ENCODE measurements at regions not wholly inside any gene's neighbourhood (a gene's known extent, or its start where the extent isn't known, plus 50 kb on each side); places are given as distances from the start of the nearest gene placed in this dataset.

DNA sequence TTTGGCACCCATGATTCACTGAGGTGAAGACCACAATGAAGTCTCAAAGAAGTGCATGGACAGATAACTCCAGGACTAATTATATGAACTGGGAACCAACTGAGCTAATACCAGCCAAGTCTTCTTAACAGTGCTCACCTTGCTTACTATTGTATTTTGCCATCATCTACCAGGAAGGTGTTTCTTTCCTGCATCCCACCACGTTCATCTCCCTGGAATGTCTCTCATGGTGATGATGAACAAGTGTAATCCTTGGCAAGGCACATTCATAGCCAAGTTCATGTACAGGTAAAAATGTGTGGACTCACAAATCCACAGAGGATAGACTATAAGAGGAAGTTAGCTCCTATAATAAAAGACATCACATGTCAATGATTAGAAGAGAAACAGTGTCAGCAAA, 489.1 kb downstream of the SMARCA1 start:
- no peak overlapping the region for H3K4me3 ChIP-seq (ENCODE audit: low read depth, low read length)
- DNase-seq (ENCODE audit: low read depth) = no peak
- TF ChIP-seq, protein P1, sequence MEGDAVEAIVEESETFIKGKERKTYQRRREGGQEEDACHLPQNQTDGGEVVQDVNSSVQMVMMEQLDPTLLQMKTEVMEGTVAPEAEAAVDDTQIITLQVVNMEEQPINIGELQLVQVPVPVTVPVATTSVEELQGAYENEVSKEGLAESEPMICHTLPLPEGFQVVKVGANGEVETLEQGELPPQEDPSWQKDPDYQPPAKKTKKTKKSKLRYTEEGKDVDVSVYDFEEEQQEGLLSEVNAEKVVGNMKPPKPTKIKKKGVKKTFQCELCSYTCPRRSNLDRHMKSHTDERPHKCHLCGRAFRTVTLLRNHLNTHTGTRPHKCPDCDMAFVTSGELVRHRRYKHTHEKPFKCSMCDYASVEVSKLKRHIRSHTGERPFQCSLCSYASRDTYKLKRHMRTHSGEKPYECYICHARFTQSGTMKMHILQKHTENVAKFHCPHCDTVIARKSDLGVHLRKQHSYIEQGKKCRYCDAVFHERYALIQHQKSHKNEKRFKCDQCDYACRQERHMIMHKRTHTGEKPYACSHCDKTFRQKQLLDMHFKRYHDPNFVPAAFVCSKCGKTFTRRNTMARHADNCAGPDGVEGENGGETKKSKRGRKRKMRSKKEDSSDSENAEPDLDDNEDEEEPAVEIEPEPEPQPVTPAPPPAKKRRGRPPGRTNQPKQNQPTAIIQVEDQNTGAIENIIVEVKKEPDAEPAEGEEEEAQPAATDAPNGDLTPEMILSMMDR (conservative IDR thresholded peaks at IDR 0.05; ENCODE audit: low read depth, low read length) = no peak

DNA sequence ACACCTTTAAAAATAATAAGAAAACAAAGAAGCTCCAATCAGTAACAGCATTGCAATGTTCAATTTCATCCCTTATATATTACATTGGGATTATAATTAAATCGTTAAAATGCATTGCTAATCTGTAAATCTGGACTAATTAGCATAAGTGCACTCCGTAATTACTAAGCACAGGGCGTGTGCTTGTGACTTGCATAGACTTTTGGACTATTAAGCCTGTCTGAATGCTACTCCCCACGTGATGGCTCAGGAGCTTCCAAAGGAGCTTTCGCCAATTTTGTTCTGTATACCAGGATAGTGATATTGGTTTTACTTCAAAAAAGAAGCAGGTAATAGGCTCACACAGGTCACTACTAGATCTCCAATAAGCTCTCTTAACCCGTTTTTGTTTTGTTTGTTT, 497.1 kb downstream of the SMARCA1 start:
- DNase-seq (ENCODE audit: low read depth) = no peak
- TF ChIP-seq, protein P1 (conservative IDR thresholded peaks at IDR 0.05; ENCODE audit: low read depth, low read length) = no peak
- H3K4me3 ChIP-seq (ENCODE audit: low read depth, low read length) = no peak overlapping the region

DNA sequence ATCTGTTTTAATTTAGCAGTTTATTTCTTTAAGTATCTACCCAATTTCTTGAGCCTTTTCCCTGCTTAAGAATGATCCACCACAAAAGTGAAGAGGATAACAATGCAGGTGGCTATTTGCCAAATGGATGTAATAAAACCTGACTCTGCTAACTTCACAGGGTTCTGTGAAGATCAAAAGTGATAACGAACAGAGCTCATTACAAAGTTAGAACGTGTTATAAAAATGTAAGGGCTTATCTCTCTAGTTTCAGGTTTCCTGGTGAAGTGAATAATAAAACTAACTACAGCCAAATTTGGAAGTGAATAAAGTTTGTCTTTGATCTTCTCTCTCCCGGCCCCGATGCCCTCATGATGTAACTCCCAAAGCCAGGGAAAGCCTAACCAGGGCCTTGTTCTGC, 497.9 kb downstream of the SMARCA1 start:
- no peak for DNase-seq (ENCODE audit: low read depth)
- TF ChIP-seq, protein P1 (conservative IDR thresholded peaks at IDR 0.05; ENCODE audit: low read depth, low read length) = no peak
- no peak overlapping the region for H3K4me3 ChIP-seq (ENCODE audit: low read depth, low read length)

DNA sequence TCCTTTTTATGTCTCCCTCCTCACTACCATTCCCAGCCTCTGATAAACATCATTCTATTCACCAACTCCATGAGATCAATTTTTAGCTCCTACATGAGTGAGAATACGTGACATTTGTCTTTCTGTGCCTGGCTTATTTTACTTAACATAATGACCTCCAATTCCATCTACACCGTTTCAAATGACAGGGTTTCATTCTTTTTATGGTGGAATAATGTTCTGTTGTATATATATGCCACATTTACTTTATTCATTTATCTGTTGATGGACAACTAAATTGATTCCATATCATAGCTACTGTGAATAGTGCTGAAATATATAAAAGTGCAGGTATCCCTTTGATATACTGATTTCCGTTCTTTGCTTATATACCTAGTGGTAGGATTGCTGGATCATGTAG, 503.9 kb downstream of the SMARCA1 start:
- TF ChIP-seq, protein P1 (conservative IDR thresholded peaks at IDR 0.05; ENCODE audit: low read depth, low read length) = no peak
- H3K4me3 ChIP-seq (ENCODE audit: low read depth, low read length) = no peak overlapping the region
- no peak for DNase-seq (ENCODE audit: low read depth)

DNA sequence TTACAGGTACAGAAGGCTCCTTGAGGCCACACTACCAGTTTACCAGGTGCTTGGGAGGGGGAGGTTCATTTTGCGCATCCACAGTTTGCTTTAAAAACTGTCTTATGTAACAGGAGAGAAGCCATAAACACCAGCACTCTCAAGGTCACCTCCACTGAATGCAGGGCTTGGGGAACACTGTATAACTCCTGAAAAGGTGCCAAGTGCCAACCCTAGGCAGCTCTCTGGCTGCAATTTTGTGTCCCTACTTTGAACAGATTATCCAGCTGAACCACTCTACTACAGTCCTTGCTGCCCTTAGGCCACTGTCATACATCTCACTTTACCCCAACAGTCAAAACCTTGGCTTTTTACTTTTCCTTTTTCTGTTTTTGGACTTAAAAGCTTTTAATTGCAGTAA, 507.9 kb downstream of the SMARCA1 start:
- no peak overlapping the region for H3K4me3 ChIP-seq (ENCODE audit: low read depth, low read length)
- TF ChIP-seq, protein P1 (conservative IDR thresholded peaks at IDR 0.05; ENCODE audit: low read depth, low read length) = no peak
- DNase-seq (ENCODE audit: low read depth) = no peak

DNA sequence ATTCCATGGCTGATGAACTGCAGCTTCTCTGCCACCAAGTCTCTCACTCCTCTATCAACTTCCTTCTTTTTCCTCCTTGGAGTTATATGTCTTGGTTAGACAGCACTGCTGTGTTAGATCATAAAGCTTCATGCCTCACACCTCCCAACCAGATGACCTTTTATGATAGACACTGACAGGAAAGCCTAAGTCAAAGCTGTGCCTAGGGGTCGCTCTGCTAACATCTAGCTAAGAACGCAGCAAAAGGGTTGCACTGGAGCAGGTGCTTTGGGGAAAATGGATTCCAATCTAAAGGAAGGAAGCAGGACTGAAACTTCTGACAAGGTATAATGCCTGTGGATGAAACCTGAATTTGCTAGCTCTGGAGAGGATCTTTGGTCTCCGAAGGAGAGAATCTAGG, 509.7 kb downstream of the SMARCA1 start:
- DNase-seq (ENCODE audit: low read depth) = no peak
- H3K4me3 ChIP-seq (ENCODE audit: low read depth, low read length) = no peak overlapping the region
- TF ChIP-seq, protein P1 (conservative IDR thresholded peaks at IDR 0.05; ENCODE audit: low read depth, low read length) = no peak

DNA sequence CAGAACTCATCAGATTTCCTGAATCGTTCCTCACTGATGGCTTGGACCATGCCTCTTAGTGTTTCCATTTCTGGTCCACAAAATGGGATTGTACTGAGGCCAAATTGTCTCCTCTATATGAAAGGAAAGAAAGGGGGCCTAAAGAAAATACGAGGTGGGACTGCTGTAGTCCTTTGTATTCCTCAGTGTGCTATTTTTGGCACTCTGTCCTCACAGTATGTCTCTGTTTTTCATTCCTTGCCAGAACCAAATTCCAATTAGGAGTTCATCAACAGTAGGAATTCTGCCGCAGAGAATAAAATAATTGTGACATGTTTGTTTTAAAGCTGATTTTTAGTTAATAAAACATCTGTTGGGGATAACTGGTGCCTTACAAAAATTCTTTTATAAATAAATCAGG, 515.7 kb downstream of the SMARCA1 start:
- no peak overlapping the region for H3K4me3 ChIP-seq (ENCODE audit: low read depth, low read length)
- TF ChIP-seq, protein P1 (conservative IDR thresholded peaks at IDR 0.05; ENCODE audit: low read depth, low read length) = no peak
- DNase-seq (ENCODE audit: low read depth) = no peak

All from epithelial cell of proximal tubule (primary cell).